ENCODE measurements at regions not wholly inside any gene's neighbourhood (a gene's known extent, or its start where the extent isn't known, plus 50 kb on each side); places are given as distances from the start of the nearest gene placed in this dataset.

DNA sequence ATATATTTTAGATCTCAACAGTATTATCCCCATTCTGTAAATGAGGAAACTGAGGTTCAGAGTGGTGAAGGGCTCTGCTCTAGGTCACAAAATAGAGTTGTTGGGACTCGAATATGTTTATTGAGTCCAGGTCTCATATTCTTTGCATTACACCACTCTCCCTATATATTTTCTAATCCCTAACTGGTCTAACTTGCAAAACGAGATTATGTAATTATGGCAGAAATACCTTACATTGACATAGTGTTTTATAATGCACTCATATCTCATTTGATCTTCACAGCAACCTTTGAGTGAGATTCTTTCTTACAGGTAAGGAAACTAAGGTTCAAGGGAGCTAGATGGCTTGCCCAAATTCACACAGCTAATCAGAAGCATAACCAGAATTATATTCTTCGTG lies 106.9 kb upstream of the LRIG3 start:
- no peak for TF ChIP-seq CTCF (conservative IDR thresholded peaks at IDR 0.05; ENCODE audit: low read depth, low read length)
- no peak for TF ChIP-seq EZH2 (IDR thresholded peaks at IDR 0.05; ENCODE audit: borderline replicate concordance, low read depth, low read length, poor library complexity, severe bottlenecking)
